OCI-LY1 (cell line): ENCODE measurements at regions not wholly inside any gene's neighbourhood (a gene's known extent, or its start where the extent isn't known, plus 50 kb on each side); places are given as distances from the start of the nearest gene placed in this dataset.

Source experiments
- CTCF ChIP-seq: fragments of 200-600 bp; sonication (generic), shearing (Covaris generic); IDR thresholded peaks from 2 replicates; pipeline ENCODE4 v1.5.1; 2017; ENCODE audit warnings: mild to moderate bottlenecking, antibody characterized with exemption, low read length, moderate library complexity, mixed read lengths
- EZH2 ChIP-seq: fragments of 200-600 bp; sonication (generic), shearing (Covaris generic); IDR thresholded peaks from 2 replicates; pipeline ENCODE4 v1.8.0; 2017; ENCODE audit warnings: borderline replicate concordance, mixed run types, mild to moderate bottlenecking, antibody characterized with exemption, low read length, moderate library complexity, mixed read lengths

- TF ChIP-seq CTCF (no peak), EZH2 (no peak)
Measured at GRCh38 chr2:236827997-236828396, 257.7 kb upstream of the COPS8 start.
